SK-N-SH treated with all-trans-retinoic acid at 6 μM for 48 hours (cell line): ENCODE measurements at regions not wholly inside any gene's neighbourhood (a gene's known extent, or its start where the extent isn't known, plus 50 kb on each side); places are given as distances from the start of the nearest gene placed in this dataset.

Source experiments
- ATAC-seq: fragments of 200-7000 bp; cut with Tn5 transposase; 3 replicates; pipeline ENCODE4 v1.9.1; 2020; ENCODE audit warnings: mild to moderate bottlenecking, moderate library complexity
- ARNTL ChIP-seq: fragments of 450-650 bp; formaldehyde crosslinking; IDR thresholded peaks from 2 replicates; pipeline ENCODE4 v1.5.0; 2020; ENCODE audit warnings: low read depth, mild to moderate bottlenecking, moderate library complexity, borderline replicate concordance
- BACH2 ChIP-seq: fragments of 250-450 bp; sonication (Bioruptor Pico); IDR thresholded peaks from 2 replicates; pipeline ENCODE4 v1.9.0; 2021; ENCODE audit warnings: mild to moderate bottlenecking, borderline replicate concordance
- ESRRG ChIP-seq: fragments of 250-450 bp; sonication (Bioruptor Pico); IDR thresholded peaks from 2 replicates; pipeline ENCODE4 v1.6.1; 2021; ENCODE audit warnings: mild to moderate bottlenecking
- GLIS3 ChIP-seq: fragments of 250-450 bp; sonication (Bioruptor Pico); IDR thresholded peaks from 2 replicates; pipeline ENCODE4 v1.5.0; 2020; ENCODE audit warnings: mild to moderate bottlenecking, moderate library complexity
- ISL1 ChIP-seq: fragments of 250-450 bp; sonication (Bioruptor Pico); IDR thresholded peaks from 2 replicates; pipeline ENCODE4 v2.1.2; 2022; ENCODE audit warnings: mild to moderate bottlenecking, moderate library complexity
- OSR1 ChIP-seq: fragments of 250-450 bp; sonication (Bioruptor Pico); IDR thresholded peaks from 2 replicates; pipeline ENCODE4 v1.8.0; 2022; ENCODE audit warnings: moderate library complexity, mild to moderate bottlenecking, inconsistent platforms
- POU6F1 ChIP-seq: fragments of 250-450 bp; sonication (Bioruptor Pico); IDR thresholded peaks from 2 replicates; pipeline ENCODE4 v1.8.0; 2021; ENCODE audit warnings: low read depth, mild to moderate bottlenecking, moderate library complexity, borderline replicate concordance
- PPARA ChIP-seq: fragments of 250-450 bp; sonication (Bioruptor Pico); IDR thresholded peaks from 2 replicates; pipeline ENCODE4 v1.5.0; 2020; ENCODE audit warnings: mild to moderate bottlenecking, borderline replicate concordance
- RARB ChIP-seq: fragments of 250-450 bp; sonication (Bioruptor Pico); IDR thresholded peaks from 2 replicates; pipeline ENCODE4 v1.8.0; 2021; ENCODE audit warnings: mild to moderate bottlenecking, moderate library complexity
- SNAI2 ChIP-seq: fragments of 250-450 bp; sonication (Bioruptor Pico); IDR thresholded peaks from 2 replicates; pipeline ENCODE4 v1.5.0; 2020; ENCODE audit warnings: mild to moderate bottlenecking, moderate library complexity
- TCF4 ChIP-seq: fragments of 250-450 bp; sonication (Bioruptor Pico); IDR thresholded peaks from 2 replicates; pipeline ENCODE4 v1.8.0; 2021; ENCODE audit warnings: mild to moderate bottlenecking, moderate library complexity, borderline replicate concordance
- TOX ChIP-seq: fragments of 250-450 bp; sonication (Bioruptor Pico); IDR thresholded peaks from 2 replicates; pipeline ENCODE4 v1.8.0; 2021; ENCODE audit warnings: mild to moderate bottlenecking, moderate library complexity, borderline replicate concordance
- TSHZ2 ChIP-seq: fragments of 250-450 bp; sonication (Bioruptor Pico); IDR thresholded peaks from 2 replicates; pipeline ENCODE4 v1.5.0; 2020; ENCODE audit warnings: mild to moderate bottlenecking, moderate library complexity
- ZC3H10 ChIP-seq: fragments of 250-450 bp; sonication (Bioruptor Pico); IDR thresholded peaks from 2 replicates; pipeline ENCODE4 v1.5.1; 2021; ENCODE audit warnings: mild to moderate bottlenecking, moderate library complexity
- ZFP3 ChIP-seq: fragments of 250-450 bp; sonication (Bioruptor Pico); IDR thresholded peaks from 2 replicates; pipeline ENCODE4 v1.5.0; 2020; ENCODE audit warnings: mild to moderate bottlenecking, moderate library complexity
- ZFP30 ChIP-seq: fragments of 450-650 bp; formaldehyde crosslinking; IDR thresholded peaks from 2 replicates; pipeline ENCODE4 v1.5.0; 2022; ENCODE audit warnings: mild to moderate bottlenecking, moderate library complexity
- ZNF565 ChIP-seq: fragments of 450-650 bp; formaldehyde crosslinking; conservative IDR thresholded peaks from 2 replicates; pipeline ENCODE4 v1.5.0; 2020; ENCODE audit warnings: low read depth, mild to moderate bottlenecking, moderate library complexity
- ZNF70 ChIP-seq: fragments of 450-650 bp; formaldehyde crosslinking; IDR thresholded peaks from 2 replicates; pipeline ENCODE4 v1.5.0; 2020; ENCODE audit warnings: mild to moderate bottlenecking, moderate library complexity
- ZNF8 ChIP-seq: fragments of 450-650 bp; formaldehyde crosslinking; IDR thresholded peaks from 2 replicates; pipeline ENCODE4 v1.5.0; 2020; ENCODE audit warnings: mild to moderate bottlenecking, moderate library complexity
- TF ChIP-seq, protein P1 (sequence below): fragments of 250-450 bp; sonication (Bioruptor Pico); IDR thresholded peaks from 2 replicates; pipeline ENCODE4 v1.5.1; 2021; ENCODE audit warnings: mild to moderate bottlenecking, moderate library complexity
- TF ChIP-seq, protein P2 (sequence below): fragments of 250-450 bp; sonication (Bioruptor Pico); IDR thresholded peaks from 2 replicates; pipeline ENCODE4 v1.8.0; 2020; ENCODE audit warnings: mild to moderate bottlenecking, moderate library complexity, borderline replicate concordance
- TF ChIP-seq, protein P3 (sequence below): fragments of 250-450 bp; sonication (Bioruptor Pico); IDR thresholded peaks from 2 replicates; pipeline ENCODE4 v1.5.1; 2020; ENCODE audit warnings: low read depth, mild to moderate bottlenecking, moderate library complexity

- no peak for ATAC-seq
Measured at GRCh38 chr3:147201086-147201485, 205.3 kb downstream of the ZIC4 start.

DNA sequence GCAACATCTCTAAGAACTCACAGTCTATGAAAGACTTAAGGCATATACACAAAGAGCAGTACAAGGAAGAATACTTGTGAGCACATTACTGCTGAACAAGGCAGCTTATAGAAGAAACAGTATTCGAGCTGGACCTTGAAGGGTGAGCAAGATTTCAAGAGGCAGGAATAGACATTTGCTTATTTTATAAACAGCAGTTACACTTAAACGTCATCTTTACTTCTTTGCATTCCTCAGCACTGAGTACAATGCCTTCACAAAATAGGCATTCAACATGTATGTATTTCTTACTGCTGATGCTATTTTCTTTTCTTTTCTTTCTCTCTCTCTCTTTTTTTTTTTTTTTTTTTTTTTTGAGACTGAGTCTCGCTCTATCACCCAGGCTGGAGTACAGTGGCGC is 205.8 kb downstream of the ZIC4 start:
- TF ChIP-seq TCF4 (CRISPR knock-in tag) (no peak), POU6F1 (CRISPR knock-in tag) (no peak), ISL1 (CRISPR knock-in tag) (no peak)
- TF ChIP-seq, all 23 proteins: peak for 0
- no peak; the same call in 2 of the 3 replicates for ATAC-seq

More at GRCh38 chr3:147201086-147201485, 205.3 kb downstream of the ZIC4 start:
- TF ChIP-seq ZNF565 (CRISPR knock-in tag) = no peak
- no peak for TF ChIP-seq OSR1 (CRISPR knock-in tag)
- no peak for TF ChIP-seq ARNTL (CRISPR knock-in tag)
- no peak for TF ChIP-seq TSHZ2 (CRISPR knock-in tag)
- TF ChIP-seq RARB = no peak
- TF ChIP-seq, protein P1, sequence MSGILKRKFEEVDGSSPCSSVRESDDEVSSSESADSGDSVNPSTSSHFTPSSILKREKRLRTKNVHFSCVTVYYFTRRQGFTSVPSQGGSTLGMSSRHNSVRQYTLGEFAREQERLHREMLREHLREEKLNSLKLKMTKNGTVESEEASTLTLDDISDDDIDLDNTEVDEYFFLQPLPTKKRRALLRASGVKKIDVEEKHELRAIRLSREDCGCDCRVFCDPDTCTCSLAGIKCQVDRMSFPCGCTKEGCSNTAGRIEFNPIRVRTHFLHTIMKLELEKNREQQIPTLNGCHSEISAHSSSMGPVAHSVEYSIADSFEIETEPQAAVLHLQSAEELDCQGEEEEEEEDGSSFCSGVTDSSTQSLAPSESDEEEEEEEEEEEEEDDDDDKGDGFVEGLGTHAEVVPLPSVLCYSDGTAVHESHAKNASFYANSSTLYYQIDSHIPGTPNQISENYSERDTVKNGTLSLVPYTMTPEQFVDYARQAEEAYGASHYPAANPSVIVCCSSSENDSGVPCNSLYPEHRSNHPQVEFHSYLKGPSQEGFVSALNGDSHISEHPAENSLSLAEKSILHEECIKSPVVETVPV (CRISPR knock-in tag) = no peak
- TF ChIP-seq ISL1 (CRISPR knock-in tag) = no peak
- no peak for TF ChIP-seq POU6F1 (CRISPR knock-in tag)
- no peak for TF ChIP-seq ZNF70 (CRISPR knock-in tag)
- no peak for TF ChIP-seq ZFP3 (CRISPR knock-in tag)
- TF ChIP-seq, protein P2, sequence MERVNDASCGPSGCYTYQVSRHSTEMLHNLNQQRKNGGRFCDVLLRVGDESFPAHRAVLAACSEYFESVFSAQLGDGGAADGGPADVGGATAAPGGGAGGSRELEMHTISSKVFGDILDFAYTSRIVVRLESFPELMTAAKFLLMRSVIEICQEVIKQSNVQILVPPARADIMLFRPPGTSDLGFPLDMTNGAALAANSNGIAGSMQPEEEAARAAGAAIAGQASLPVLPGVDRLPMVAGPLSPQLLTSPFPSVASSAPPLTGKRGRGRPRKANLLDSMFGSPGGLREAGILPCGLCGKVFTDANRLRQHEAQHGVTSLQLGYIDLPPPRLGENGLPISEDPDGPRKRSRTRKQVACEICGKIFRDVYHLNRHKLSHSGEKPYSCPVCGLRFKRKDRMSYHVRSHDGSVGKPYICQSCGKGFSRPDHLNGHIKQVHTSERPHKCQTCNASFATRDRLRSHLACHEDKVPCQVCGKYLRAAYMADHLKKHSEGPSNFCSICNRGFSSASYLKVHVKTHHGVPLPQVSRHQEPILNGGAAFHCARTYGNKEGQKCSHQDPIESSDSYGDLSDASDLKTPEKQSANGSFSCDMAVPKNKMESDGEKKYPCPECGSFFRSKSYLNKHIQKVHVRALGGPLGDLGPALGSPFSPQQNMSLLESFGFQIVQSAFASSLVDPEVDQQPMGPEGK (CRISPR knock-in tag) = no peak
- TF ChIP-seq, protein P3, sequence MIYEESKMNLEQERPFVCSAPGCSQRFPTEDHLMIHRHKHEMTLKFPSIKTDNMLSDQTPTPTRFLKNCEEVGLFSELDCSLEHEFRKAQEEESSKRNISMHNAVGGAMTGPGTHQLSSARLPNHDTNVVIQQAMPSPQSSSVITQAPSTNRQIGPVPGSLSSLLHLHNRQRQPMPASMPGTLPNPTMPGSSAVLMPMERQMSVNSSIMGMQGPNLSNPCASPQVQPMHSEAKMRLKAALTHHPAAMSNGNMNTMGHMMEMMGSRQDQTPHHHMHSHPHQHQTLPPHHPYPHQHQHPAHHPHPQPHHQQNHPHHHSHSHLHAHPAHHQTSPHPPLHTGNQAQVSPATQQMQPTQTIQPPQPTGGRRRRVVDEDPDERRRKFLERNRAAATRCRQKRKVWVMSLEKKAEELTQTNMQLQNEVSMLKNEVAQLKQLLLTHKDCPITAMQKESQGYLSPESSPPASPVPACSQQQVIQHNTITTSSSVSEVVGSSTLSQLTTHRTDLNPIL (CRISPR knock-in tag) = no peak
- no peak for TF ChIP-seq BACH2 (CRISPR knock-in tag)
- TF ChIP-seq GLIS3 (CRISPR knock-in tag) = no peak
- TF ChIP-seq ESRRG (CRISPR knock-in tag) = no peak
- TF ChIP-seq TOX (CRISPR knock-in tag) = no peak
- no peak for TF ChIP-seq ZFP30 (CRISPR knock-in tag)
- no peak for TF ChIP-seq PPARA
- TF ChIP-seq ZNF8 (CRISPR knock-in tag) = no peak

DNA sequence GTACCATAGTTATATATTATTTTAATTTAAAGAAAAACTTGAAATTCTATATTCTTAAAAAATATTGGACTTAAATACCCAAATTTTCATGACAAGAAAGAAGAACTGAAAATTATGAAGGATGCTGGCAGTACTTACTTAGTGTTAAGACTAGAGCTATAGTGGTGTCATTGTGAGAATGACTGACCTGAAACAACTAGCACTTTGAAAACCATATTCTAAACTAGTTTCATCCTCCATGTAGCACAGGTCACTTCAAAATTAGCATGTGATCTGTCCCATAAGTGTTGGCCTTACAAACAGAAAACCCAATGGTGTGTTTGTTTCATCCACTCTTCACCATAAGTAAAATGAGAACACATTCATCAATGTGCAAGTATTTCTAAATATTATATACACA is 208.6 kb downstream of the ZIC4 start:
- ATAC-seq = no peak
- TF ChIP-seq RARB (no peak), ZC3H10 (CRISPR knock-in tag) (no peak), SNAI2 (CRISPR knock-in tag) (no peak), OSR1 (CRISPR knock-in tag) (no peak), ZNF70 (CRISPR knock-in tag) (no peak), TSHZ2 (CRISPR knock-in tag) (no peak)
